H1 (cell line): ENCODE measurements at regions not wholly inside any gene's neighbourhood (a gene's known extent, or its start where the extent isn't known, plus 50 kb on each side); places are given as distances from the start of the nearest gene placed in this dataset.

ENCODE experiments used
- CTCF ChIA-PET: fragments of 300-600 bp; sonication (Branson Sonifier 250); formaldehyde crosslinking; loops from one replicate; lab custom pipeline; 2021; ENCODE audit not compliant: partially characterized antibody; lab: Charles Lee
- POLR2A ChIA-PET: fragments of 300-600 bp; sonication (Branson Sonifier 250); formaldehyde crosslinking; loops from one replicate; lab custom pipeline; 2021; ENCODE audit warnings: inconsistent platforms; ENCODE audit not compliant: partially characterized antibody; lab: Charles Lee
- DNase-seq, 2 experiments: peaks; one replicate each; pipeline versions ENCODE4 v3.0.0 to v3.0.0-alpha.2; 2010 to 2022; ENCODE audit warnings: low spot score in 2 of 2, low read depth in 1 of 2, mixed read lengths in 1 of 2
- FAIRE-seq: peaks from 2 replicates; lab custom pipeline; 2011; peaks lifted over from hg19 to GRCh38; lab: Jason Lieb, UNC
- H2AFZ ChIP-seq: 2 replicates; pipeline ENCODE4 v1.8.1; 2012; ENCODE audit warnings: low read length, inconsistent platforms
- H2AK5ac ChIP-seq: 2 replicates; pipeline ENCODE4 v1.6.1; 2013; ENCODE audit warnings: low read depth, low read length
- H2BK120ac ChIP-seq: replicated peaks from 2 replicates; pipeline ENCODE3; 2013; ENCODE audit warnings: low read depth, low read length, inconsistent platforms
- H2BK12ac ChIP-seq: 2 replicates; pipeline ENCODE4 v1.6.1; 2013; ENCODE audit warnings: low read depth, low read length
- H2BK15ac ChIP-seq: 2 replicates; pipeline ENCODE4 v1.6.1; 2013; ENCODE audit warnings: low read length
- H2BK20ac ChIP-seq: 2 replicates; pipeline ENCODE4 v1.6.1; 2013; ENCODE audit warnings: low read length
- H2BK5ac ChIP-seq: 2 replicates; pipeline ENCODE4 v1.6.1; 2013; ENCODE audit warnings: low read depth, low read length
- H3K14ac ChIP-seq: 2 replicates; pipeline ENCODE4 v1.6.1; 2013; ENCODE audit warnings: inconsistent platforms; ENCODE audit not compliant: insufficient read length
- H3K18ac ChIP-seq: 2 replicates; pipeline ENCODE4 v1.6.1; 2013; ENCODE audit warnings: low read length; ENCODE audit errors: extremely low read depth
- H3K23ac ChIP-seq: 2 replicates; pipeline ENCODE4 v1.6.1; 2013; ENCODE audit warnings: inconsistent platforms; ENCODE audit not compliant: insufficient read length
- H3K23me2 ChIP-seq: 2 replicates; pipeline ENCODE4 v1.6.1; 2013; ENCODE audit warnings: low read depth, low read length
- H3K27ac ChIP-seq: 2 replicates; pipeline ENCODE4 v1.6.1; 2011; ENCODE audit warnings: low read depth, low read length, inconsistent platforms
- H3K27me3 ChIP-seq, 4 experiments: replicated peaks in 1 of 4; 1 replicate in 1 of 4; 2 replicates in 3 of 4; pipeline versions ENCODE4 v1.6.1 to v1.8.1; 2011 to 2013; ENCODE audit warnings: low read length in 3 of 4, mild to moderate bottlenecking in 3 of 4, inconsistent platforms in 2 of 4, mixed read lengths in 2 of 4, moderate library complexity in 1 of 4; ENCODE audit not compliant: control insufficient read depth in 3 of 4, insufficient read depth in 3 of 4; ENCODE audit errors: extremely low read depth in 1 of 4
- H3K36me3 ChIP-seq, 4 experiments: 2 replicates each; pipeline versions ENCODE4 v1.6.1 to v1.8.1; 2011 to 2013; ENCODE audit warnings: mild to moderate bottlenecking in 4 of 4, low read length in 3 of 4, moderate library complexity in 2 of 4, control low read depth in 1 of 4, inconsistent platforms in 1 of 4; ENCODE audit not compliant: insufficient read depth in 4 of 4, control insufficient read depth in 2 of 4
- H3K4ac ChIP-seq: replicated peaks from 2 replicates; pipeline ENCODE3; 2013; ENCODE audit warnings: low read length, low read depth, mixed read lengths, inconsistent platforms; ENCODE audit not compliant: insufficient read length
- H3K4me1 ChIP-seq, 4 experiments: replicated peaks in 1 of 4; 1 replicate in 1 of 4; 2 replicates in 3 of 4; pipeline versions ENCODE4 v1.6.1 to v1.8.1; 2011 to 2013; ENCODE audit warnings: low read length in 3 of 4, inconsistent platforms in 2 of 4, mixed read lengths in 1 of 4; ENCODE audit not compliant: insufficient read depth in 4 of 4, control insufficient read depth in 3 of 4
- H3K4me2 ChIP-seq, 2 experiments: 2 replicates each; pipeline versions ENCODE4 v1.6.1 to v1.8.1; 2011 to 2013; ENCODE audit warnings: low read depth in 2 of 2, low read length in 2 of 2, control low read depth in 1 of 2, inconsistent platforms in 1 of 2, mild to moderate bottlenecking in 1 of 2; ENCODE audit not compliant: insufficient read depth in 1 of 2
- H3K4me3 ChIP-seq, 4 experiments: fragments of 200-600, 300-600 bp in 1 of 4; sonication (generic), shearing (Covaris generic), sonication (Bioruptor Twin) in 1 of 4; 2 replicates each; pipeline versions ENCODE4 v1.5.1 to v1.8.1; 2011 to 2016; ENCODE audit warnings: low read length in 4 of 4, low read depth in 3 of 4, control low read depth in 2 of 4, inconsistent platforms in 2 of 4, mild to moderate bottlenecking in 2 of 4, mixed read lengths in 1 of 4, moderate library complexity in 1 of 4; ENCODE audit not compliant: insufficient read depth in 2 of 4; ENCODE audit errors: extremely low read depth in 1 of 4
- H3K56ac ChIP-seq: replicated peaks from 2 replicates; pipeline ENCODE3; 2013; ENCODE audit warnings: low read depth, mild to moderate bottlenecking, mixed read lengths, low read length, inconsistent platforms; ENCODE audit not compliant: insufficient read length
- H3K79me1 ChIP-seq: 2 replicates; pipeline ENCODE4 v1.6.1; 2013; ENCODE audit warnings: low read depth, low read length, control low read depth
- H3K79me2 ChIP-seq, 2 experiments: 2 replicates each; pipeline versions ENCODE4 v1.6.1 to v1.8.1; 2012 to 2013; ENCODE audit warnings: low read length in 2 of 2, mild to moderate bottlenecking in 2 of 2, inconsistent platforms in 1 of 2; ENCODE audit not compliant: insufficient read depth in 2 of 2, control insufficient read depth in 1 of 2
- H3K9ac ChIP-seq, 4 experiments: replicated peaks in 1 of 4; 1 replicate in 1 of 4; 2 replicates in 3 of 4; pipeline versions ENCODE4 v1.6.1 to v1.8.1; 2011 to 2013; ENCODE audit warnings: low read depth in 3 of 4, low read length in 3 of 4, control low read depth in 2 of 4, mild to moderate bottlenecking in 2 of 4, moderate library complexity in 2 of 4, inconsistent platforms in 1 of 4; ENCODE audit errors: extremely low read depth in 1 of 4
- H3K9me3 ChIP-seq, 2 experiments: 2 replicates each; pipeline versions ENCODE4 v1.6.1 to v1.8.1; 2012 to 2013; ENCODE audit warnings: mild to moderate bottlenecking in 2 of 2, moderate library complexity in 2 of 2, control low read depth in 1 of 2, inconsistent platforms in 1 of 2, low read depth in 1 of 2, low read length in 1 of 2, mixed read lengths in 1 of 2; ENCODE audit not compliant: insufficient read depth in 2 of 2
- H4K20me1 ChIP-seq, 2 experiments: replicated peaks in 1 of 2; 2 replicates each; pipeline versions ENCODE3 to v1.8.1; 2011 to 2013; ENCODE audit warnings: inconsistent platforms in 2 of 2, low read length in 2 of 2, mild to moderate bottlenecking in 1 of 2; ENCODE audit not compliant: insufficient read depth in 2 of 2, control insufficient read depth in 1 of 2
- H4K5ac ChIP-seq: 2 replicates; pipeline ENCODE4 v1.6.1; 2013; ENCODE audit warnings: low read length, low read depth, mixed read lengths, inconsistent platforms; ENCODE audit not compliant: insufficient read length
- H4K8ac ChIP-seq: 2 replicates; pipeline ENCODE4 v1.8.0; 2013; ENCODE audit warnings: mild to moderate bottlenecking, moderate library complexity, low read length, inconsistent platforms; ENCODE audit not compliant: insufficient read depth; ENCODE audit errors: extremely low read depth
- H4K91ac ChIP-seq: replicated peaks from 2 replicates; pipeline ENCODE3; 2013; ENCODE audit warnings: low read length, mixed read lengths, inconsistent platforms; ENCODE audit not compliant: insufficient read length
- WGBS, 2 experiments: shearing (Covaris generic) in 1 of 2; methylation state at CpG; one replicate each; pipeline versions ENCODE4 v1.1.6 to v1.1.7; 2013 to 2015; ENCODE audit warnings: low lambda C conversion rate in 2 of 2, mixed read lengths in 2 of 2, inconsistent platforms in 1 of 2, low coverage in 1 of 2, missing lambda C conversion rate in 1 of 2; ENCODE audit not compliant: insufficient replicate concordance in 2 of 2, insufficient coverage in 1 of 2, insufficient read length in 1 of 2; ENCODE audit errors: extremely low coverage in 1 of 2, missing lambda C conversion rate in 1 of 2; 5-methylcytosine and 5-hydroxymethylcytosine counted together

DNA sequence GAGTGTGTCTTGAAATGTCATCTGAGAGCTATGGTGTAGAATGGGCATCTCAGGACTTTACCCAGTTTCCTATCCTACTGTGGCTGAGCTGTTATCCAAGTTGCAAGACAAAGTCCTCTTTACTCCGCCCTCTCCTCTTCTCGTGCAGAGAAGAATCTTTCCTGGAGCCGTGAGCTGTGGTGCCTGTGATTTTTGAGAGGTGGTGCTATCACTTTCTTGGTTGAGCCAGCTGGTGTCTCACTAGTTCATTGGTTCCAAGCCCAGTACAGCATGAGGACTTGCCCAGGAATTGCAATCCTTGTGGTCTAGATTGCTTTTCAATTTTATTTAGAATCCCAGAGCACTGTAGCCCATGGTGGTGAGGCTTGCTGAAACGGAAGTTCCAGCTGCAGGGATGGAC is 2300.3 kb downstream of the MAT2B start:
- H3K9ac ChIP-seq = no peak overlapping the region
- WGBS, 2 experiments = 65% methylated on average over 4 of the region's 4 CpGs; no CpG with 5 or more reads in 1 of the 2 experiments
- no peak overlapping the region for H2BK15ac ChIP-seq
- no peak overlapping the region for H4K91ac ChIP-seq
- no peaks in the 10 kb centered on the region for H4K20me1 ChIP-seq
- no peak overlapping the region for H3K4me2 ChIP-seq
- no peak overlapping the region for H3K23ac ChIP-seq
- no peaks in the 10 kb centered on the region for H3K9me3 ChIP-seq
- H3K4me1 ChIP-seq = peaks cover 0 to 3% (median 1%) of the 10 kb centered on the region in 4 experiments; a peak in 2 of 7 replicates
- ChIA-PET POLR2A (no interaction called here), CTCF (interaction anchor here (0.5 to 0.7 kb wide), 4 partner anchors 75 to 1036 kb away, joined by 3 to 5 read pairs (median 4); no protein-coding TSS in a partner anchor)
- no peak overlapping the region for H3K18ac ChIP-seq
- no peak overlapping the region for H3K4me3 ChIP-seq
- no peak overlapping the region for H3K4ac ChIP-seq
- peak; percentile 15 to 46 for DNase-seq
- H3K27ac ChIP-seq = no peak overlapping the region
- no peak overlapping the region for H2BK12ac ChIP-seq
- no peaks in the 10 kb centered on the region for H3K79me2 ChIP-seq
- peaks cover 0 to 2% (median 0%) of the 10 kb centered on the region in 4 experiments; a peak in 1 of 7 replicates for H3K27me3 ChIP-seq
- no peaks in the 10 kb centered on the region for H3K23me2 ChIP-seq
- no peak overlapping the region for H2BK5ac ChIP-seq
- FAIRE-seq = peak; percentile 63
- no peak overlapping the region for H4K8ac ChIP-seq
- H2AK5ac ChIP-seq = no peak overlapping the region
- H3K56ac ChIP-seq = no peak overlapping the region
- no peaks in the 10 kb centered on the region for H3K36me3 ChIP-seq
- H3K14ac ChIP-seq = no peak overlapping the region
- no peak overlapping the region for H4K5ac ChIP-seq
- H2AFZ ChIP-seq = peak overlapping the region; percentile 78
- H2BK120ac ChIP-seq = no peak overlapping the region
- H3K79me1 ChIP-seq = no peaks in the 10 kb centered on the region
- H2BK20ac ChIP-seq = no peak overlapping the region
